Mammary epithelial cell (primary cell): ENCODE measurements at regions not wholly inside any gene's neighbourhood (a gene's known extent, or its start where the extent isn't known, plus 50 kb on each side); places are given as distances from the start of the nearest gene placed in this dataset.

Source experiments
- EZH2 ChIP-seq: IDR thresholded peaks from 2 replicates; pipeline ENCODE4 v1.6.1; 2012; ENCODE audit warnings: low read length, inconsistent platforms, borderline replicate concordance
- TF ChIP-seq, protein P1 (sequence below), 2 donors: IDR thresholded peaks in 1 of 2; conservative IDR thresholded peaks in 1 of 2; 2 replicates each; pipeline ENCODE4 v1.5.1; 2011 to 2012; ENCODE audit warnings: inconsistent platforms in 2 of 2, low read length in 2 of 2, mild to moderate bottlenecking in 2 of 2, control low read depth in 1 of 2, low read depth in 1 of 2; ENCODE audit not compliant: insufficient read depth in 1 of 2; ENCODE audit errors: extremely low read depth in 1 of 2

- TF ChIP-seq, protein P1, sequence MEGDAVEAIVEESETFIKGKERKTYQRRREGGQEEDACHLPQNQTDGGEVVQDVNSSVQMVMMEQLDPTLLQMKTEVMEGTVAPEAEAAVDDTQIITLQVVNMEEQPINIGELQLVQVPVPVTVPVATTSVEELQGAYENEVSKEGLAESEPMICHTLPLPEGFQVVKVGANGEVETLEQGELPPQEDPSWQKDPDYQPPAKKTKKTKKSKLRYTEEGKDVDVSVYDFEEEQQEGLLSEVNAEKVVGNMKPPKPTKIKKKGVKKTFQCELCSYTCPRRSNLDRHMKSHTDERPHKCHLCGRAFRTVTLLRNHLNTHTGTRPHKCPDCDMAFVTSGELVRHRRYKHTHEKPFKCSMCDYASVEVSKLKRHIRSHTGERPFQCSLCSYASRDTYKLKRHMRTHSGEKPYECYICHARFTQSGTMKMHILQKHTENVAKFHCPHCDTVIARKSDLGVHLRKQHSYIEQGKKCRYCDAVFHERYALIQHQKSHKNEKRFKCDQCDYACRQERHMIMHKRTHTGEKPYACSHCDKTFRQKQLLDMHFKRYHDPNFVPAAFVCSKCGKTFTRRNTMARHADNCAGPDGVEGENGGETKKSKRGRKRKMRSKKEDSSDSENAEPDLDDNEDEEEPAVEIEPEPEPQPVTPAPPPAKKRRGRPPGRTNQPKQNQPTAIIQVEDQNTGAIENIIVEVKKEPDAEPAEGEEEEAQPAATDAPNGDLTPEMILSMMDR (conservative IDR thresholded peaks at IDR 0.05 in 1 of 2, IDR thresholded peaks at IDR 0.05 in 1 of 2; ENCODE audit: extremely low read depth in 1 of 2, insufficient read depth in 1 of 2, low read depth in 1 of 2, low read length in 2 of 2), result peak in 1 of 2 donors; percentile 24
- TF ChIP-seq EZH2, result no peak
Observed at GRCh38 chr3:15953841-15954240, 156.1 kb upstream of the ANKRD28 start.
